Uterus (tissue), 3 donors: ENCODE measurements at regions not wholly inside any gene's neighbourhood (a gene's known extent, or its start where the extent isn't known, plus 50 kb on each side); places are given as distances from the start of the nearest gene placed in this dataset.

Experiments
- DNase-seq, 2 donors: peaks; one replicate each; pipeline ENCODE4 v3.0.0-alpha.2; 2019 to 2020
- H3K27ac ChIP-seq, 2 donors: fragments of 200-600 bp; sonication (generic); 1 replicate in 1 of 2; 2 replicates in 1 of 2; pipeline ENCODE4 v1.5.1; 2016 to 2018
- H3K27me3 ChIP-seq, 2 donors: fragments of 200-600 bp; sonication (generic); one replicate each; pipeline ENCODE4 v1.5.1; 2018 to 2019; ENCODE audit warnings: control low read depth in 1 of 2
- H3K36me3 ChIP-seq, 2 donors: fragments of 200-600 bp; sonication (generic); one replicate each; pipeline ENCODE4 v1.5.1; 2019; ENCODE audit warnings: control low read depth in 1 of 2
- H3K4me1 ChIP-seq, 2 donors: fragments of 200-600 bp; sonication (generic); one replicate each; pipeline ENCODE4 v1.5.1; 2018 to 2019; ENCODE audit warnings: control low read depth in 1 of 2
- H3K4me3 ChIP-seq, 2 donors: fragments of 200-600 bp; sonication (generic); 1 replicate in 1 of 2; 2 replicates in 1 of 2; pipeline ENCODE4 v1.5.1; 2018 to 2019; ENCODE audit warnings: mild to moderate bottlenecking in 1 of 2
- H3K9me3 ChIP-seq, 2 donors: fragments of 200-600 bp; sonication (generic); one replicate each; pipeline ENCODE4 v1.5.1; 2019; ENCODE audit warnings: control low read depth in 1 of 2
- CTCF ChIP-seq, 4 experiments: fragments of 200-600 bp in 2 of 4; fragments of 450-650 bp in 2 of 4; sonication (generic) in 2 of 4; IDR thresholded peaks; one replicate each; pipeline ENCODE4 v1.5.1; 2016 to 2019; ENCODE audit warnings: antibody characterized with exemption in 4 of 4, mild to moderate bottlenecking in 2 of 4, moderate library complexity in 1 of 4
- POLR2A ChIP-seq, 2 donors: fragments of 450-650 bp; IDR thresholded peaks; one replicate each; pipeline ENCODE4 v1.6.1; 2016; ENCODE audit warnings: antibody characterized with exemption in 2 of 2, mild to moderate bottlenecking in 1 of 2, moderate library complexity in 1 of 2
- intact Hi-C: fragments of 100-400 bp; cut with DNase I; formaldehyde crosslinking; loops from one replicate; pipeline ENCODE4 v1.15.1; 2023; ENCODE audit warnings: low total_unique reads
- donor health status: DM: yes; HTN: yes; CAD: no.

- H3K4me1 ChIP-seq, result no peaks in the 10 kb centered on the region
- no peaks in the 10 kb centered on the region for H3K9me3 ChIP-seq
- TF ChIP-seq CTCF (IDR thresholded peaks at IDR 0.05), result no peak
- TF ChIP-seq POLR2A (IDR thresholded peaks at IDR 0.05), result no peak
- H3K4me3 ChIP-seq, result no peak overlapping the region
- H3K27me3 ChIP-seq, result no peaks in the 10 kb centered on the region
- no peak overlapping the region for H3K27ac ChIP-seq
- H3K36me3 ChIP-seq, result no peaks in the 10 kb centered on the region
- intact Hi-C loops, result no loop called here
- no peak for DNase-seq
Observed at GRCh38 chr2:234852941-234853340, 98.9 kb upstream of the SH3BP4 start.

GRCh38 chr2:234852035-234852434 is 99.8 kb upstream of the SH3BP4 start:
- Histone ChIP-seq H3K27me3 (no peaks in the 10 kb centered on the region), H3K27ac (no peak overlapping the region), H3K4me3 (no peak overlapping the region), H3K4me1 (no peaks in the 10 kb centered on the region), H3K36me3 (no peaks in the 10 kb centered on the region), H3K9me3 (no peaks in the 10 kb centered on the region)
- intact Hi-C loops, result no loop called here
- no peak for DNase-seq
- TF ChIP-seq CTCF (IDR thresholded peaks at IDR 0.05) (no peak), POLR2A (IDR thresholded peaks at IDR 0.05) (no peak)

GRCh38 chr2:234851451-234851850 is 100.4 kb upstream of the SH3BP4 start:
- no peak for DNase-seq
- H3K27ac ChIP-seq, result no peak overlapping the region
- H3K4me3 ChIP-seq, result no peak overlapping the region
- intact Hi-C loops, result no loop called here
- no peak for TF ChIP-seq CTCF (IDR thresholded peaks at IDR 0.05)
- no peak for TF ChIP-seq POLR2A (IDR thresholded peaks at IDR 0.05)
- H3K36me3 ChIP-seq, result no peaks in the 10 kb centered on the region
- H3K27me3 ChIP-seq, result no peaks in the 10 kb centered on the region
- no peaks in the 10 kb centered on the region for H3K4me1 ChIP-seq
- H3K9me3 ChIP-seq, result no peaks in the 10 kb centered on the region

- DNase-seq, result no peak
- H3K27ac ChIP-seq, result no peak overlapping the region
- H3K4me1 ChIP-seq, result no peaks in the 10 kb centered on the region
- no peaks in the 10 kb centered on the region for H3K36me3 ChIP-seq
- H3K9me3 ChIP-seq, result no peaks in the 10 kb centered on the region
- intact Hi-C loops, result no loop called here
- no peak overlapping the region for H3K4me3 ChIP-seq
- TF ChIP-seq POLR2A (IDR thresholded peaks at IDR 0.05), result no peak
- TF ChIP-seq CTCF (IDR thresholded peaks at IDR 0.05), result no peak
- no peaks in the 10 kb centered on the region for H3K27me3 ChIP-seq
Observed at GRCh38 chr2:234850818-234851217, 101.0 kb upstream of the SH3BP4 start.

GRCh38 chr2:234849678-234850077 is 102.1 kb upstream of the SH3BP4 start:
- no peaks in the 10 kb centered on the region for H3K4me1 ChIP-seq
- no peak overlapping the region for H3K27ac ChIP-seq
- no peak for DNase-seq
- H3K9me3 ChIP-seq, result no peaks in the 10 kb centered on the region
- no peaks in the 10 kb centered on the region for H3K36me3 ChIP-seq
- H3K27me3 ChIP-seq, result no peaks in the 10 kb centered on the region
- intact Hi-C loops, result no loop called here
- TF ChIP-seq POLR2A (IDR thresholded peaks at IDR 0.05) (no peak), CTCF (IDR thresholded peaks at IDR 0.05) (no peak)
- no peak overlapping the region for H3K4me3 ChIP-seq
